ENCODE measurements at regions not wholly inside any gene's neighbourhood (a gene's known extent, or its start where the extent isn't known, plus 50 kb on each side); places are given as distances from the start of the nearest gene placed in this dataset.

DNA sequence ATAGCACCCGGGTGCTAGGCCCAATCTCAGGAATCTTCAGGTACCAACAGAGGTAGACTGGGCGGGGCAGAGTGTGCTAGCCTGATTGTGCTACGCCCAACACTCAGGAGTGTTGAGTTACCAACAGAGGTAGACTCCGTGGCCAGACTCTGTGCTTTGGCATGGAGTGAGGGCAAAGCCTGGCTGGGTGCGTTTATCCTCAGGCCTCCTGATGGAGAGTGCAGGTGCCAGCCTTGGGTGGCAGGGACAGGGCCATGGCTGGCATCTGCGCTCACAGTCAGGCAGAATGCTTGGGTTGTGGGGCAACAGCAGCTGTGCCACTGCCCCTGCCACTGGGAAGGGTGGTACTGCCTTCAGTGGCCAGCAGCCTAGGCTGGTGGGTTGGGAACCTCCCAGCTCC is 111.6 kb downstream of the NEUROD6 start:
- ATAC-seq (no peak), DNase-seq (no peak)
- intact Hi-C loops (cut with micrococcal nuclease): no loop called here
- Histone ChIP-seq H3K4me1 (ENCODE audit: control insufficient read depth in 2 of 2, insufficient read depth in 2 of 2, low read length in 2 of 2) (no peaks in the 10 kb centered on the region), H3K27ac (ENCODE audit: low read depth, low read length) (no peak overlapping the region), H3K9me3 (ENCODE audit: control insufficient read depth in 2 of 3, low read length in 3 of 3) (peaks cover 0 to 15% (median 0%) of the 10 kb centered on the region in 3 experiments), H3K4me3 (ENCODE audit: low read length) (no peak overlapping the region), H3K36me3 (ENCODE audit: control insufficient read depth in 2 of 3, insufficient read depth in 3 of 3, low read length in 3 of 3) (no peaks in the 10 kb centered on the region), H3K27me3 (ENCODE audit: control insufficient read depth in 2 of 2, insufficient read depth in 2 of 2, low read length in 2 of 2) (no peaks in the 10 kb centered on the region)
- Mint-ChIP-seq H3K4me3 (no peak overlapping the region), H3K9me3 (peaks cover 0 to 35% (median 17%) of the 10 kb centered on the region in 11 donors), H3K27ac (no peak overlapping the region), H3K36me3 (peaks cover 0 to 13% (median 3%) of the 10 kb centered on the region in 5 donors), H3K27me3 (peaks cover 0 to 8% (median 5%) of the 10 kb centered on the region in 5 donors), H3K4me1 (no peaks in the 10 kb centered on the region)
- ChIA-PET POLR2A (no interaction called here), CTCF (no interaction called here)

DNA sequence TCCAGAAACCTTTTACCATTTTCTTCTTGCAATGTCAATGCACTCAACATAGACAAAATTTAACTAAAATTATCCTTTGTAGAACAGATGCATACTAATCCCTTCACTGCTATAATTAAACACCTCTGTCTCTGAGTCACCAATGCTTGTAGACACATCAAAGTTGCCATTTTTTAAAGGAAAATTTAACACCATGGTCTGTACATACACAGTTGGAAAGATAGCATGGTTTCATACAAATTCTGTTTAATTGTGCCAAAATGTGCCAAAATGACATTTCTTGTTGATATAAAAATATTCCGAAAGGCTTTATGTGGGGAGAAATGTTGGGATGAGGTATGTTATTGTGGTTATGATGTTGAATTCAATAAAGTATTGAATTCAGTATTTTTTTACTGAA is 125.8 kb downstream of the NEUROD6 start:
- no peaks in the 10 kb centered on the region for H3K27me3 ChIP-seq (ENCODE audit: control insufficient read depth in 2 of 2, insufficient read depth in 2 of 2, low read length in 2 of 2)
- ChIA-PET CTCF (no interaction called here), POLR2A (no interaction called here)
- Mint-ChIP-seq H3K27ac (no peak overlapping the region), H3K4me3 (no peak overlapping the region), H3K36me3 (no peaks in the 10 kb centered on the region), H3K27me3 (peaks cover 0 to 4% (median 0%) of the 10 kb centered on the region in 5 donors), H3K9me3 (peaks cover 0 to 4% (median 0%) of the 10 kb centered on the region in 11 donors), H3K4me1 (no peaks in the 10 kb centered on the region)
- H3K4me3 ChIP-seq (ENCODE audit: low read length): no peak overlapping the region
- no peaks in the 10 kb centered on the region for H3K36me3 ChIP-seq (ENCODE audit: control insufficient read depth in 2 of 3, insufficient read depth in 3 of 3, low read length in 3 of 3)
- ATAC-seq: no peak
- H3K4me1 ChIP-seq (ENCODE audit: control insufficient read depth in 2 of 2, insufficient read depth in 2 of 2, low read length in 2 of 2): no peaks in the 10 kb centered on the region
- no peak for DNase-seq
- H3K9me3 ChIP-seq (ENCODE audit: control insufficient read depth in 2 of 3, low read length in 3 of 3): no peaks in the 10 kb centered on the region
- intact Hi-C loops (cut with micrococcal nuclease): no loop called here
- H3K27ac ChIP-seq (ENCODE audit: low read depth, low read length): no peak overlapping the region

DNA sequence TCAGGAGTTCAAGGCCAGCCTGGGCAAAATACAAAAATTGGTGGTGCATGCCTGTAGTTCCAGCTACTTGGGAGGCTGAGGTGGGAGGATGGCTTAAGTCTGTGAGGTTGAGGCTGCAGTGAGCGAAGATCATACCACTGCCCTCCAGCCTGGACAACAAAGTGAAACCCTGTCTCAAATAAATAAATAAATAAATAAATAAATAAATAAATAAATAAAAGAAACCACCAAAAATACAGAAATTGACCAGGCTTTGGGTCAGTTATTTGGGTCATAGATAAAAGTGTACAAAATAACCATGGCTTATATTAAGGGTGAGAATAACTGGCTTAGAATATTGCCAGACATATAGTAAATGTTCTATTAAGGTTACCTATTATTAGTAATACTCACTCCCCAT is 129.2 kb downstream of the NEUROD6 start:
- Histone ChIP-seq H3K27me3 (ENCODE audit: control insufficient read depth in 2 of 2, insufficient read depth in 2 of 2, low read length in 2 of 2) (no peaks in the 10 kb centered on the region), H3K36me3 (ENCODE audit: control insufficient read depth in 2 of 3, insufficient read depth in 3 of 3, low read length in 3 of 3) (no peaks in the 10 kb centered on the region), H3K9me3 (ENCODE audit: control insufficient read depth in 2 of 3, low read length in 3 of 3) (no peaks in the 10 kb centered on the region), H3K4me3 (ENCODE audit: low read length) (no peak overlapping the region), H3K4me1 (ENCODE audit: control insufficient read depth in 2 of 2, insufficient read depth in 2 of 2, low read length in 2 of 2) (no peaks in the 10 kb centered on the region), H3K27ac (ENCODE audit: low read depth, low read length) (no peak overlapping the region)
- H3K9me3 Mint-ChIP-seq: peaks cover 0 to 3% (median 0%) of the 10 kb centered on the region in 11 donors
- no peak overlapping the region for H3K4me3 Mint-ChIP-seq
- ChIA-PET CTCF (no interaction called here), POLR2A (no interaction called here)
- intact Hi-C loops (cut with micrococcal nuclease): no loop called here
- no peaks in the 10 kb centered on the region for H3K36me3 Mint-ChIP-seq
- no peak for DNase-seq
- peaks cover 0 to 4% (median 0%) of the 10 kb centered on the region in 5 donors for H3K27me3 Mint-ChIP-seq
- no peak overlapping the region for H3K27ac Mint-ChIP-seq
- no peaks in the 10 kb centered on the region for H3K4me1 Mint-ChIP-seq
- no peak for ATAC-seq

DNA sequence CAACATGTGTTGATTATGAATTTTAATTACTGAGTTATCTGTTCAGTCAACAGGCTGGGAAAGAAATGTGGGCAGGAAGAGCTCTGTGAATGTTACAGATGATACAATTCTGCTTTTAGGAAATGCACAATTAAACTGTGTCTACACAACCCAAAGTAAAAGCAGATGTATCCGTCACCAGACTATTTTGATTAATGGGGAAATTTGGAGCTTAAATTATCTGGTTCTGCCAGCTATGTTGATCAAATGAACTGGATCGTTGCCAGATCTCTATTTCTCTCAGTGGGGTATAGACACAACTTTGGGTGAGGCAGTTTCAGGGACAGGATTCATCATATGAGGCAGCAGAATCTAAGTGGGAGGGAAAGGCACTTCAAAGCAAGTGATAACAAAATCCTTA is 136.5 kb downstream of the NEUROD6 start:
- Mint-ChIP-seq H3K4me3 (no peak overlapping the region), H3K27ac (no peak overlapping the region), H3K4me1 (no peaks in the 10 kb centered on the region), H3K36me3 (no peaks in the 10 kb centered on the region), H3K27me3 (peaks cover 0 to 14% (median 0%) of the 10 kb centered on the region in 5 donors), H3K9me3 (peaks cover 0 to 12% (median 5%) of the 10 kb centered on the region in 11 donors)
- Histone ChIP-seq H3K27me3 (ENCODE audit: control insufficient read depth in 2 of 2, insufficient read depth in 2 of 2, low read length in 2 of 2) (no peaks in the 10 kb centered on the region), H3K27ac (ENCODE audit: low read depth, low read length) (no peak overlapping the region), H3K36me3 (ENCODE audit: control insufficient read depth in 2 of 3, insufficient read depth in 3 of 3, low read length in 3 of 3) (no peaks in the 10 kb centered on the region), H3K9me3 (ENCODE audit: control insufficient read depth in 2 of 3, low read length in 3 of 3) (no peaks in the 10 kb centered on the region), H3K4me1 (ENCODE audit: control insufficient read depth in 2 of 2, insufficient read depth in 2 of 2, low read length in 2 of 2) (no peaks in the 10 kb centered on the region), H3K4me3 (ENCODE audit: low read length) (no peak overlapping the region)
- intact Hi-C loops (cut with micrococcal nuclease): no loop called here
- POLR2A ChIA-PET: no interaction called here
- ATAC-seq (no peak), DNase-seq (no peak)
- CTCF ChIA-PET: no interaction called here

DNA sequence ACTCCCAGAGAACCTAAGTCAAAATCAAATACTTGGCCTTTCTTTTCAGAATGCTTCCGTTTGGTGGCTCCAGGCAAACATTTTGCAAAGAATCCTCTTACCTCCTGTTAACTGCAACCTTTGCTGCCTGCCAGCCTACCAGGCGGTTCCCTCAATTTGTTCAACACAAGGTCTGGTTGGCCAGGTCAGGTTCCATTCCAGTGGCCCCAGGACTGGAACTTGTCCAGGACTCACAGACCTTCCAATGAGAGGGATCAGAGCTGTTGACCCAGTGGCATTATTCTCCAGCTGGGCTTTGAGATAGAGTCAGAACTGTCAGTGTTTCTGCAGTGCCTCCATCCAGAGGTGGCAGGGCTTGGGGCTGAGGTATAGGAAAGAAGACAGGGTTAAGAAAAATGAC is 137.0 kb downstream of the NEUROD6 start:
- Histone ChIP-seq H3K9me3 (ENCODE audit: control insufficient read depth in 2 of 3, low read length in 3 of 3) (no peaks in the 10 kb centered on the region), H3K4me3 (ENCODE audit: low read length) (no peak overlapping the region), H3K36me3 (ENCODE audit: control insufficient read depth in 2 of 3, insufficient read depth in 3 of 3, low read length in 3 of 3) (no peaks in the 10 kb centered on the region), H3K27me3 (ENCODE audit: control insufficient read depth in 2 of 2, insufficient read depth in 2 of 2, low read length in 2 of 2) (no peaks in the 10 kb centered on the region), H3K27ac (ENCODE audit: low read depth, low read length) (no peak overlapping the region), H3K4me1 (ENCODE audit: control insufficient read depth in 2 of 2, insufficient read depth in 2 of 2, low read length in 2 of 2) (no peaks in the 10 kb centered on the region)
- Mint-ChIP-seq H3K27me3 (peaks cover 0 to 14% (median 0%) of the 10 kb centered on the region in 5 donors), H3K4me3 (no peak overlapping the region), H3K4me1 (no peaks in the 10 kb centered on the region), H3K9me3 (peaks cover 0 to 12% (median 5%) of the 10 kb centered on the region in 11 donors), H3K36me3 (no peaks in the 10 kb centered on the region), H3K27ac (no peak overlapping the region)
- POLR2A ChIA-PET: no interaction called here
- CTCF ChIA-PET: no interaction called here
- ATAC-seq (no peak), DNase-seq (no peak)
- intact Hi-C loops (cut with micrococcal nuclease): no loop called here

DNA sequence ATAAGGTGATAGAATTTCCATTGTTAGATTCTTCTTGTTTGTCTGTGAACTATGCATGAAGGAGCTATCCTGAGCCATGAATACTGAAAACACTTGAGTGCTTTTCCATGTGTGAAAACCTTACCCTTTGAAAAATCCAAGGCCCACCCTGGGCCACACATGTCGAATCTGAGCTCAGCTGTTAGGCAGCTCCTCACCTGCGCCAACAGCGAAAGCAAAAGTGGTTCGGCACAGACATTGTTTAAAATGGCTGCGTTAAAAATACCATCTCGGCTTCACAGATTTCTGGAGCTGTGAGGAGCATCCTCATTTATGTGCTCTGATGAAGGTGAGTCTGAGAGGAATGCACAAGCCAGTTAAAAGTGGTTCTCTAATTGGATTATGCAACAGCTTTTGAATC is 137.7 kb downstream of the NEUROD6 start:
- Histone ChIP-seq H3K4me3 (ENCODE audit: low read length) (no peak overlapping the region), H3K4me1 (ENCODE audit: control insufficient read depth in 2 of 2, insufficient read depth in 2 of 2, low read length in 2 of 2) (no peaks in the 10 kb centered on the region), H3K36me3 (ENCODE audit: control insufficient read depth in 2 of 3, insufficient read depth in 3 of 3, low read length in 3 of 3) (no peaks in the 10 kb centered on the region), H3K27ac (ENCODE audit: low read depth, low read length) (no peak overlapping the region), H3K27me3 (ENCODE audit: control insufficient read depth in 2 of 2, insufficient read depth in 2 of 2, low read length in 2 of 2) (no peaks in the 10 kb centered on the region), H3K9me3 (ENCODE audit: control insufficient read depth in 2 of 3, low read length in 3 of 3) (no peaks in the 10 kb centered on the region)
- POLR2A ChIA-PET: no interaction called here
- ATAC-seq (no peak), DNase-seq (no peak)
- no peak overlapping the region for H3K4me3 Mint-ChIP-seq
- CTCF ChIA-PET: no interaction called here
- intact Hi-C loops (cut with micrococcal nuclease): no loop called here
- peaks cover 0 to 14% (median 0%) of the 10 kb centered on the region in 5 donors for H3K27me3 Mint-ChIP-seq
- H3K4me1 Mint-ChIP-seq: no peaks in the 10 kb centered on the region
- H3K27ac Mint-ChIP-seq: no peak overlapping the region
- no peaks in the 10 kb centered on the region for H3K36me3 Mint-ChIP-seq
- peaks cover 0 to 12% (median 5%) of the 10 kb centered on the region in 11 donors for H3K9me3 Mint-ChIP-seq

DNA sequence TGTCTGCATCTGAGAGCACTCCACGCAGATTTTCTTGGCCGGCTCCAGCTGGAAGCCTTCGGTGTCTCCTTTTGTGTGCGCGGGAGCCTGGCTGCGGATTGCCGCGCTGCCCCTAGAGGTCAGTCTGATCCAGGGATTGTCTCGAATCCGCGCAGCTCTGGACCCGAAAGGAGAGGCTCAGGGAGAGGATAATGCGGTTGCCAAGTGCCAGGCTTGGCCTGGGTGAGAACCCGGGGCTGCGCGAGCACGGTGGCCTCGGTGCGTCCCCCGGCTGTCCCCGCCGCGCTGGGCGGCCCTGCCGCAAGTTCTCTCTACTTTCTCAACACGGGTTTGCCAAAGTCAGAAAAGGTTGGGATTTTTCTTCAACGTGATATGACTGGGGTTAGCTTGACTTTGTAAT is 140.9 kb downstream of the ADCYAP1R1 start:
- intact Hi-C loops (cut with micrococcal nuclease): no loop called here
- DNase-seq (no peak), ATAC-seq (no peak)
- Histone ChIP-seq H3K36me3 (ENCODE audit: control insufficient read depth in 2 of 3, insufficient read depth in 3 of 3, low read length in 3 of 3) (no peaks in the 10 kb centered on the region), H3K27ac (ENCODE audit: low read depth, low read length) (no peak overlapping the region), H3K9me3 (ENCODE audit: control insufficient read depth in 2 of 3, low read length in 3 of 3) (no peaks in the 10 kb centered on the region), H3K4me1 (ENCODE audit: control insufficient read depth in 2 of 2, insufficient read depth in 2 of 2, low read length in 2 of 2) (no peaks in the 10 kb centered on the region), H3K27me3 (ENCODE audit: control insufficient read depth in 2 of 2, insufficient read depth in 2 of 2, low read length in 2 of 2) (no peaks in the 10 kb centered on the region), H3K4me3 (ENCODE audit: low read length) (no peak overlapping the region)
- Mint-ChIP-seq H3K9me3 (peaks cover 0 to 7% (median 0%) of the 10 kb centered on the region in 11 donors), H3K4me1 (no peaks in the 10 kb centered on the region), H3K36me3 (peaks cover 0 to 6% (median 0%) of the 10 kb centered on the region in 5 donors), H3K27ac (no peak overlapping the region), H3K27me3 (peaks cover 13 to 39% (median 23%) of the 10 kb centered on the region in 5 donors), H3K4me3 (no peak overlapping the region)
- ChIA-PET CTCF (no interaction called here), POLR2A (no interaction called here)
